ENCODE measurements at regions not wholly inside any gene's neighbourhood (a gene's known extent, or its start where the extent isn't known, plus 50 kb on each side); places are given as distances from the start of the nearest gene placed in this dataset.
A peak's percentile ranks its signal among the peaks of the same experiment; 100 is the strongest.

DNA sequence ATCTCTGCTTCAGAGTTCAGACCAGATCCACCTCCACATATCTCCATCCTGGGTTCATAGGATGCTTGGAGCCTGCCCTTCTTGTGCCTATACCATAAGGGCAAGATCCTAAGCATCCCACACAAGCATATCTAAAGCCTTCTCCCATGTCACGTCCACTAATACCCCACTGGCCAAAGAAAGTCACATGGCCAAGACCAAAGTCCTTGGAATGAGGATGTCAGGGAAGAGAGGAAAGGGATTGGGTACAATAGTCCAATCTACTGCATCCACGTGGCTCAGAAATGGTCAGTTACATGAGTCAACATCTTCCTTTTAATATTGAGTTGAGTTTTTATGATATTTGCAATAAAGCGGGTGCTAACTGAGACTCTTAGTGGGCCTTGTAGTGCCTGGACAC is 515.9 kb upstream of the SULF2 start:
- no peak for DNase-seq (ENCODE audit: low read depth)
- H3K36me3 ChIP-seq (ENCODE audit: control insufficient read depth, insufficient read depth, low read length): no peaks in the 10 kb centered on the region
- peaks cover 1% of the 10 kb centered on the region for H3K27me3 ChIP-seq (ENCODE audit: control insufficient read depth, insufficient read depth, low read length)
- POLR2A ChIA-PET: no interaction called here
- no peak overlapping the region for H3K4me3 ChIP-seq (ENCODE audit: low read depth, low read length)
- CTCF ChIA-PET: no interaction called here
- TF ChIP-seq, protein P1, sequence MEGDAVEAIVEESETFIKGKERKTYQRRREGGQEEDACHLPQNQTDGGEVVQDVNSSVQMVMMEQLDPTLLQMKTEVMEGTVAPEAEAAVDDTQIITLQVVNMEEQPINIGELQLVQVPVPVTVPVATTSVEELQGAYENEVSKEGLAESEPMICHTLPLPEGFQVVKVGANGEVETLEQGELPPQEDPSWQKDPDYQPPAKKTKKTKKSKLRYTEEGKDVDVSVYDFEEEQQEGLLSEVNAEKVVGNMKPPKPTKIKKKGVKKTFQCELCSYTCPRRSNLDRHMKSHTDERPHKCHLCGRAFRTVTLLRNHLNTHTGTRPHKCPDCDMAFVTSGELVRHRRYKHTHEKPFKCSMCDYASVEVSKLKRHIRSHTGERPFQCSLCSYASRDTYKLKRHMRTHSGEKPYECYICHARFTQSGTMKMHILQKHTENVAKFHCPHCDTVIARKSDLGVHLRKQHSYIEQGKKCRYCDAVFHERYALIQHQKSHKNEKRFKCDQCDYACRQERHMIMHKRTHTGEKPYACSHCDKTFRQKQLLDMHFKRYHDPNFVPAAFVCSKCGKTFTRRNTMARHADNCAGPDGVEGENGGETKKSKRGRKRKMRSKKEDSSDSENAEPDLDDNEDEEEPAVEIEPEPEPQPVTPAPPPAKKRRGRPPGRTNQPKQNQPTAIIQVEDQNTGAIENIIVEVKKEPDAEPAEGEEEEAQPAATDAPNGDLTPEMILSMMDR (IDR thresholded peaks at IDR 0.05; ENCODE audit: insufficient read depth, low read depth, low read length): no peak

DNA sequence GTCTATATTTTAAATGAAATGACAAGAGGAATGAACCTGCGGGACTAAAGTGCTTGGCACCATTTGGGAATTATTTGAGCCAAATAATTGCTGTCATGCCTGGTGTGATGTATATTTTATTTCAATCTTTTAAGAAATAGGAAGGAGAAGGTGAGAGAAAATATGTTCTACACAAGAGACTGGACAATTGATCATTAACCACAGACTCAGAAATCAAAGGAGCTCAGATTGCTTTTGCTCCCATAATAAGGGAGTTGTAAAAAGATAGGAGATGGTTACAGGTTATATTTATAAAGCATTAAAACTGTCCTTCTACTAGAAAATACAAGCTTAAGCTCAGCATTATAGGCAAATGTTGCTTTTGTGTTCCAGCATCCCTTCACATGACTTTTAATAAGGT is 515.2 kb upstream of the SULF2 start:
- no peak for DNase-seq (ENCODE audit: low read depth)
- Histone ChIP-seq H3K36me3 (ENCODE audit: control insufficient read depth, insufficient read depth, low read length) (no peaks in the 10 kb centered on the region), H3K4me3 (ENCODE audit: low read depth, low read length) (no peak overlapping the region), H3K27me3 (ENCODE audit: control insufficient read depth, insufficient read depth, low read length) (peaks cover 1% of the 10 kb centered on the region)
- CTCF ChIA-PET: interaction anchor here (7.1 kb wide), 1 partner anchor 320 kb away, joined by 57 read pairs; no protein-coding TSS in a partner anchor
- TF ChIP-seq, protein P1 (IDR thresholded peaks at IDR 0.05; ENCODE audit: insufficient read depth, low read depth, low read length): no peak
- POLR2A ChIA-PET: no interaction called here

DNA sequence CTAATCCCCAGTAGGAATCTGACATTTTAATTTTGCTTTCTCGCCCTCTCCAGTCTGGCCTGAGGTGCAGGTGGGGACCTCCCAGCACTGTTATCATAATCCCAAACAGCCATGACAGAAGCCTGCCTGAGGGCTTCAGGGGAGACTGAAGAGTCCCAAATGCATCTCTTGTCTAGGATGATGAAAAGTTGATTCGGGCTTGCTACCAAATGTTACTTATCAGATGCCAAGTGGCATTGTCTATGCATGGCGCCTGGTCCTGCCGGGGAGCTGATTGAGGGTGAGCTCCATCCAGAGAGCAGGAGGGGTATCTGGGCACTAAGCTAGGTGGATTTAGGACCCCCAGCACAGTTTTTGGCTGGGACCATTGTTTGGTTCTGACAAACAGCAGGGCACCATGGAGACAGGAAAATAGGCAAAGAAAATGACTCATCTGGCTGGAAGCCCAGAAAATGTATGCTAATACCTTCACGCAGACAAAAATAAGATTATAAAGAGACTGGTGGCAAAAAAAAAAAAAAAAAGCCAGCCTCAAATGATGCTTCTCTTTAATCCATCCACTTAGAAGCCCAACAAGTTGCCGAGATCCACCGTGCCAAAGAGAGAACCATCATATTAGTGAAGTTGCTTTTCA is 513.7 kb upstream of the SULF2 start:
- POLR2A ChIA-PET: no interaction called here
- CTCF ChIA-PET: interaction anchor here (1.2 to 7.1 kb wide), 2 partner anchors 12 to 322 kb away, joined by 3 to 57 read pairs; no protein-coding TSS in a partner anchor
- DNase-seq (ENCODE audit: low read depth): peak; percentile 54
- Histone ChIP-seq H3K36me3 (ENCODE audit: control insufficient read depth, insufficient read depth, low read length) (no peaks in the 10 kb centered on the region), H3K27me3 (ENCODE audit: control insufficient read depth, insufficient read depth, low read length) (peaks cover 1% of the 10 kb centered on the region), H3K4me3 (ENCODE audit: low read depth, low read length) (no peak overlapping the region)
- TF ChIP-seq, protein P1 (IDR thresholded peaks at IDR 0.05; ENCODE audit: insufficient read depth, low read depth, low read length): no peak

GRCh38 chr20:48298433-48298832 is 513.2 kb upstream of the SULF2 start:
- POLR2A ChIA-PET: no interaction called here
- Histone ChIP-seq H3K36me3 (ENCODE audit: control insufficient read depth, insufficient read depth, low read length) (no peaks in the 10 kb centered on the region), H3K4me3 (ENCODE audit: low read depth, low read length) (no peak overlapping the region), H3K27me3 (ENCODE audit: control insufficient read depth, insufficient read depth, low read length) (peaks cover 1% of the 10 kb centered on the region)
- CTCF ChIA-PET: interaction anchor here (1.2 to 7.1 kb wide), 3 partner anchors 11 to 512 kb away, joined by 3 to 57 read pairs (median 40); no protein-coding TSS in a partner anchor
- TF ChIP-seq, protein P1 (IDR thresholded peaks at IDR 0.05; ENCODE audit: insufficient read depth, low read depth, low read length): no peak
- DNase-seq (ENCODE audit: low read depth): no peak

- no peaks in the 10 kb centered on the region; the same call in 1 of the 2 replicates for H3K27me3 ChIP-seq (ENCODE audit: control insufficient read depth, insufficient read depth, low read length)
- no peaks in the 10 kb centered on the region for H3K36me3 ChIP-seq (ENCODE audit: control insufficient read depth, insufficient read depth, low read length)
- ChIA-PET CTCF (interaction anchor here (1.0 to 7.1 kb wide), 12 partner anchors 36 to 639 kb away, joined by 3 to 57 read pairs (median 4); no protein-coding TSS in a partner anchor), POLR2A (interaction anchor here (0.5 to 1.6 kb wide), 3 partner anchors 325 to 510 kb away, joined by 3 to 8 read pairs (median 5); no protein-coding TSS in a partner anchor)
- DNase-seq (ENCODE audit: low read depth): peak; percentile 41
- H3K4me3 ChIP-seq (ENCODE audit: low read depth, low read length): no peak overlapping the region
- TF ChIP-seq, protein P1 (IDR thresholded peaks at IDR 0.05; ENCODE audit: insufficient read depth, low read depth, low read length): no peak
Measured at GRCh38 chr20:48295966-48296421, 510.7 kb upstream of the SULF2 start.
